22Rv1 (cell line): ENCODE measurements at regions not wholly inside any gene's neighbourhood (a gene's known extent, or its start where the extent isn't known, plus 50 kb on each side); places are given as distances from the start of the nearest gene placed in this dataset.

ENCODE experiments used
- ZFX ChIP-seq: fragments of 450-650 bp; IDR thresholded peaks from 2 replicates; pipeline ENCODE4 v1.6.1; 2017; ENCODE audit warnings: antibody characterized with exemption, borderline replicate concordance
- TF ChIP-seq, protein P1 (sequence below): fragments of 450-650 bp; IDR thresholded peaks from 2 replicates; pipeline ENCODE4 v1.5.1; 2017; ENCODE audit warnings: mild to moderate bottlenecking

DNA sequence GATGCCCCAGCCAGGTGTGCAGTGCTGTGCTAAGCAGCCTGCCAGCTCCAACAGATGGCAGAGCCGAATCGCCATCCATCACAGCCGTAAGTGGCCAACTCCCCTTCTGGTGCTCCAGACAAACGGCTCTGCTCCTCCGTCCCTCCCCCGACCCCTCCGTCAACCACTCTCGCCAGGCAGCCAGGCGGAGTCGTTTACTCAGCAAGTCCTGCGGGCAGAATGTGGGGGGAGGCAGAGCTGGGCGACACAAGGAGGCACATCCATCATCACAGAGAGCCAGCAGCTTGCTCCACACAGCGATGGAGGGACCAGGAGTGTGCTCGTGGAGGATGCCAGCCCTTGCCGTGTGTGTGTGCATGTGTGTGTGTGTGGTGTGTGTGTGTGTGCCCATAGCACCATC, 206.6 kb upstream of the GRIK3 start:
- TF ChIP-seq, protein P1, sequence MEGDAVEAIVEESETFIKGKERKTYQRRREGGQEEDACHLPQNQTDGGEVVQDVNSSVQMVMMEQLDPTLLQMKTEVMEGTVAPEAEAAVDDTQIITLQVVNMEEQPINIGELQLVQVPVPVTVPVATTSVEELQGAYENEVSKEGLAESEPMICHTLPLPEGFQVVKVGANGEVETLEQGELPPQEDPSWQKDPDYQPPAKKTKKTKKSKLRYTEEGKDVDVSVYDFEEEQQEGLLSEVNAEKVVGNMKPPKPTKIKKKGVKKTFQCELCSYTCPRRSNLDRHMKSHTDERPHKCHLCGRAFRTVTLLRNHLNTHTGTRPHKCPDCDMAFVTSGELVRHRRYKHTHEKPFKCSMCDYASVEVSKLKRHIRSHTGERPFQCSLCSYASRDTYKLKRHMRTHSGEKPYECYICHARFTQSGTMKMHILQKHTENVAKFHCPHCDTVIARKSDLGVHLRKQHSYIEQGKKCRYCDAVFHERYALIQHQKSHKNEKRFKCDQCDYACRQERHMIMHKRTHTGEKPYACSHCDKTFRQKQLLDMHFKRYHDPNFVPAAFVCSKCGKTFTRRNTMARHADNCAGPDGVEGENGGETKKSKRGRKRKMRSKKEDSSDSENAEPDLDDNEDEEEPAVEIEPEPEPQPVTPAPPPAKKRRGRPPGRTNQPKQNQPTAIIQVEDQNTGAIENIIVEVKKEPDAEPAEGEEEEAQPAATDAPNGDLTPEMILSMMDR: no peak
- TF ChIP-seq ZFX: no peak
